Activated CD8-positive, alpha-beta memory T cell treated with anti-CD3 and anti-CD28 coated beads for 24 hours (primary cell): ENCODE measurements at regions not wholly inside any gene's neighbourhood (a gene's known extent, or its start where the extent isn't known, plus 50 kb on each side); places are given as distances from the start of the nearest gene placed in this dataset.
"Not testable (repeated sequence)": the region's sequence is repeated elsewhere in the genome, so short reads cannot be mapped to it uniquely, and the experiment has no call there.

Source experiments
- DNase-seq: peaks from one replicate; pipeline ENCODE4 v3.0.0-alpha.2; 2020

GRCh38 chr14:97033556-97034081 lies 236.4 kb downstream of the VRK1 start:
- no peak for DNase-seq

- DNase-seq, result no peak
Measured at GRCh38 chr14:97036086-97036852, 239.1 kb downstream of the VRK1 start.

- DNase-seq, result no peak
Measured at GRCh38 chr14:97039717-97040363, 242.7 kb downstream of the VRK1 start.

- no peak for DNase-seq
Measured at GRCh38 chr14:97046967-97047366, 249.8 kb downstream of the VRK1 start.

GRCh38 chr14:97052001-97052400 lies 254.8 kb downstream of the VRK1 start:
- no peak for DNase-seq

- no peak for DNase-seq
Measured at GRCh38 chr14:97053941-97054340, 256.8 kb downstream of the VRK1 start.

GRCh38 chr14:97055355-97055754 lies 258.2 kb downstream of the VRK1 start:
- DNase-seq, result no peak

GRCh38 chr14:97056086-97056485 lies 258.9 kb downstream of the VRK1 start:
- DNase-seq, result peak; percentile 60

GRCh38 chr14:97057238-97058073 lies 260.3 kb downstream of the VRK1 start:
- no peak for DNase-seq

GRCh38 chr14:97058074-97058467 lies 260.9 kb downstream of the VRK1 start:
- DNase-seq, result no peak

- no peak for DNase-seq
Measured at GRCh38 chr14:97058589-97058988, 261.4 kb downstream of the VRK1 start.

- no peak for DNase-seq
Measured at GRCh38 chr14:97061198-97061597, 264.0 kb downstream of the VRK1 start.

GRCh38 chr14:97061714-97062113 lies 264.5 kb downstream of the VRK1 start:
- DNase-seq, result no peak

GRCh38 chr14:97065305-97066067 lies 268.3 kb downstream of the VRK1 start:
- DNase-seq, result no peak

- DNase-seq, result no peak
Measured at GRCh38 chr14:97066068-97066899, 269.1 kb downstream of the VRK1 start.

GRCh38 chr14:97068293-97068692 lies 271.1 kb downstream of the VRK1 start:
- DNase-seq, result not testable (repeated sequence)

- DNase-seq, result no peak
Measured at GRCh38 chr14:97070259-97070658, 273.1 kb downstream of the VRK1 start.

GRCh38 chr14:97071177-97071576 lies 274.0 kb downstream of the VRK1 start:
- no peak for DNase-seq

GRCh38 chr14:97073622-97074021 lies 276.4 kb downstream of the VRK1 start:
- no peak for DNase-seq

GRCh38 chr14:97074456-97074855 lies 277.3 kb downstream of the VRK1 start:
- no peak for DNase-seq

GRCh38 chr14:97074856-97075255 lies 277.7 kb downstream of the VRK1 start:
- no peak for DNase-seq

GRCh38 chr14:97077253-97077653 lies 280.1 kb downstream of the VRK1 start:
- no peak for DNase-seq
